Transverse colon (tissue), 4 donors: ENCODE measurements at regions not wholly inside any gene's neighbourhood (a gene's known extent, or its start where the extent isn't known, plus 50 kb on each side); places are given as distances from the start of the nearest gene placed in this dataset.

Experiments
- DNase-seq: peaks from one replicate; pipeline ENCODE4 v3.0.0-alpha.2; 2019
- H3K27ac ChIP-seq, 4 donors: fragments of 200-600 bp; sonication (generic); 2 replicates each; pipeline ENCODE4 v1.5.1; 2016 to 2018; ENCODE audit warnings: inconsistent platforms in 4 of 4
- H3K27me3 ChIP-seq: fragments of 200-600 bp; sonication (generic); 2 replicates; pipeline ENCODE4 v1.5.1; 2017; ENCODE audit warnings: inconsistent platforms
- H3K36me3 ChIP-seq, 4 donors: fragments of 200-600 bp; sonication (generic); 2 replicates each; pipeline ENCODE4 v1.5.1; 2017 to 2019; ENCODE audit warnings: inconsistent platforms in 4 of 4
- H3K4me1 ChIP-seq, 4 donors: fragments of 200-600 bp; sonication (generic); 2 replicates each; pipeline ENCODE4 v1.5.1; 2017 to 2020; ENCODE audit warnings: inconsistent platforms in 4 of 4
- H3K4me3 ChIP-seq, 4 donors: fragments of 200-600 bp; sonication (generic); 1 replicate in 1 of 4; 2 replicates in 3 of 4; pipeline versions ENCODE4 v1.5.1 to v1.6.1; 2017 to 2019; ENCODE audit warnings: inconsistent platforms in 4 of 4
- H3K9me3 ChIP-seq, 2 donors: fragments of 200-600 bp; sonication (generic); 2 replicates each; pipeline ENCODE4 v1.5.1; 2017 to 2019; ENCODE audit warnings: inconsistent platforms in 2 of 2
- CTCF ChIP-seq, 5 experiments: fragments of 200-600 bp in 3 of 5; fragments of 450-650 bp in 2 of 5; sonication (generic) in 3 of 5; IDR thresholded peaks; 1 replicate in 2 of 5; 2 replicates in 3 of 5; pipeline ENCODE4 v1.5.1; 2016 to 2017; ENCODE audit warnings: antibody characterized with exemption in 5 of 5, inconsistent platforms in 3 of 5, mild to moderate bottlenecking in 2 of 5, moderate library complexity in 1 of 5
- EP300 ChIP-seq: sonication (generic); formaldehyde crosslinking; IDR thresholded peaks from one replicate; pipeline ENCODE4 v1.6.1; 2017; ENCODE audit warnings: antibody characterized with exemption, low read depth
- POLR2A ChIP-seq: fragments of 450-650 bp; IDR thresholded peaks from one replicate; pipeline ENCODE4 v1.6.1; 2016; ENCODE audit warnings: antibody characterized with exemption, mild to moderate bottlenecking, moderate library complexity
- POLR2AphosphoS5 ChIP-seq, 3 donors: sonication (generic); formaldehyde crosslinking; IDR thresholded peaks; one replicate each; pipeline ENCODE4 v1.6.1; 2016; ENCODE audit warnings: antibody characterized with exemption in 3 of 3
- WGBS, 2 donors: methylation state at CpG; one replicate each; pipeline ENCODE4 v1.1.5; 2018; ENCODE audit warnings: low coverage in 1 of 2; 5-methylcytosine and 5-hydroxymethylcytosine counted together
- in situ Hi-C, 4 donors: fragments of 200-750 bp; cut with MboI; loops; one replicate each; pipeline versions ENCODE4 v1.15.0 to v1.15.1; 2017; ENCODE audit warnings: low sequenced_read_pairs in 3 of 4, low pct_ligation_motif_present in 1 of 4, low pct_unique_long_range_greater_than_20kb in 1 of 4
- intact Hi-C: fragments of 100-400 bp; cut with DNase I; formaldehyde crosslinking; loops from one replicate; pipeline ENCODE4 v1.15.1; 2023; ENCODE audit warnings: low total_unique reads

DNA sequence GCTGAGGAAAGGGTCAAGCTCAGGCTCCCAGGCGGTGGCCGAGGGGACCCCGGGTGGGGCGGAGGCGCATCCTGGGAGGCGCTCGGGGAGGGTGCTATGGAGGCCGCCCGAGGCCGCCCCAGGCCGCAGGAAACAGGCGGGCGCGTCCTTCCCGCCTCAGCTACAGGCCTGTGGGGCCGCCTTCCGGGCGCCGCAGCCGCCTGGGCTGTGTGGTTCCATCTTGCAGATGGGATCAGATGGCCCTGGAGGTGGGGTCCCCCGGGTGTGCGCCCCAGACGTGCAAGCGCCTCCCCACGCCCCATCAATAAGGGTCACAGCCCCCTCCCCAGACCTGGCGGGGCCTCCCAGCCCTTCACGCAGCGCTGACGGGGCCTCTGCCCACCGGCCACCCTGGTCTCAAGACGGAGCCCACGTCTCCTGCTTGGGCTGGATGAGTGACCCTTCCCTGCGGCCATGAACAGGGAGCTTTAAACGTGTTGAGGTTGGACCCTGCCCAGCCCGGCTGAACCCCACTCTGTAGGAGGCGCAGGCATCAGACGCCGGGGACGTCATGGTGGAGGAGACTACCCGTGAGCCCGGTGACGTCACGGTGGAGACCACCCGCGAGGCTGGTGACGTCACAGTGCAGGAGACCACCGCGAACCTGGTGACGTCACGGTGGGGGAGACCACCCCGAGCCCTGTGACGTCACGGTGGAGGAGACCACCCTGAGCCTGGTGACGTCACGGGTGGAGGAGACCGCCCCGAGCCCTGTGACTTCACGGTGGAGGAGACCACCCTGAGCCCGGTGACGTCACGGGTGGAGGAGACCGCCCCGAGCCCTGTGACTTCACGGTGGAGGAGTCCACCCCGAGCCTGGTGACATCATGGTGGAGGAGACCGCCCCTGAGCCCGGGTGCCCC lies 267.0 kb downstream of the DLL1 start:
- no peaks in the 10 kb centered on the region for H3K36me3 ChIP-seq
- TF ChIP-seq POLR2AphosphoS5 (IDR thresholded peaks at IDR 0.05): no peak
- no peak for TF ChIP-seq CTCF (IDR thresholded peaks at IDR 0.05)
- TF ChIP-seq POLR2A: no peak
- TF ChIP-seq EP300: no peak
- intact Hi-C loops: no loop called here
- DNase-seq: no peak
- peaks cover 11% of the 10 kb centered on the region for H3K27me3 ChIP-seq
- H3K4me1 ChIP-seq: peaks cover 13 to 25% (median 15%) of the 10 kb centered on the region in 4 donors
- in situ Hi-C loops: no loop called here
- WGBS, 2 donors: 86 to 88% methylated on average over 7 to 51 of the region's 67 CpGs
- no peaks in the 10 kb centered on the region for H3K9me3 ChIP-seq
- H3K4me3 ChIP-seq: no peak overlapping the region
- peak overlapping the region in 1 of 4 donors; percentile 74 for H3K27ac ChIP-seq

GRCh38 chr6:170022827-170023619 lies 267.9 kb downstream of the DLL1 start:
- H3K36me3 ChIP-seq: no peaks in the 10 kb centered on the region
- no peak for TF ChIP-seq EP300
- TF ChIP-seq POLR2AphosphoS5 (IDR thresholded peaks at IDR 0.05): no peak
- TF ChIP-seq POLR2A: no peak
- TF ChIP-seq CTCF (IDR thresholded peaks at IDR 0.05): no peak
- H3K9me3 ChIP-seq: no peaks in the 10 kb centered on the region
- intact Hi-C loops: no loop called here
- DNase-seq: no peak
- in situ Hi-C loops: no loop called here
- H3K27ac ChIP-seq: no peak overlapping the region
- 72 to 95% methylated on average over 6 to 67 of the region's 77 CpGs for WGBS, 2 donors
- no peak overlapping the region for H3K4me3 ChIP-seq
- peaks cover 13 to 25% (median 15%) of the 10 kb centered on the region in 4 donors for H3K4me1 ChIP-seq
- peaks cover 11% of the 10 kb centered on the region for H3K27me3 ChIP-seq

- intact Hi-C loops: no loop called here
- in situ Hi-C loops: no loop called here
Observed at GRCh38 chr6:170022291-170022722, 268.6 kb downstream of the DLL1 start.

More at GRCh38 chr6:170022291-170022722, 268.6 kb downstream of the DLL1 start:
- peaks cover 11% of the 10 kb centered on the region for H3K27me3 ChIP-seq
- H3K4me1 ChIP-seq: peaks cover 13 to 25% (median 15%) of the 10 kb centered on the region in 4 donors
- H3K4me3 ChIP-seq: no peak overlapping the region
- H3K36me3 ChIP-seq: no peaks in the 10 kb centered on the region
- no peak overlapping the region for H3K27ac ChIP-seq
- TF ChIP-seq EP300: no peak
- no peak for TF ChIP-seq POLR2A
- no peak for TF ChIP-seq CTCF (IDR thresholded peaks at IDR 0.05)
- no peak for TF ChIP-seq POLR2AphosphoS5 (IDR thresholded peaks at IDR 0.05)
- DNase-seq: no peak
- no peaks in the 10 kb centered on the region for H3K9me3 ChIP-seq
- WGBS, 2 donors: 97% methylated on average over 23 of the region's 23 CpGs; no CpG with 5 or more reads in 1 of the 2 donors
